ENCODE measurements at regions not wholly inside any gene's neighbourhood (a gene's known extent, or its start where the extent isn't known, plus 50 kb on each side); places are given as distances from the start of the nearest gene placed in this dataset.

DNA sequence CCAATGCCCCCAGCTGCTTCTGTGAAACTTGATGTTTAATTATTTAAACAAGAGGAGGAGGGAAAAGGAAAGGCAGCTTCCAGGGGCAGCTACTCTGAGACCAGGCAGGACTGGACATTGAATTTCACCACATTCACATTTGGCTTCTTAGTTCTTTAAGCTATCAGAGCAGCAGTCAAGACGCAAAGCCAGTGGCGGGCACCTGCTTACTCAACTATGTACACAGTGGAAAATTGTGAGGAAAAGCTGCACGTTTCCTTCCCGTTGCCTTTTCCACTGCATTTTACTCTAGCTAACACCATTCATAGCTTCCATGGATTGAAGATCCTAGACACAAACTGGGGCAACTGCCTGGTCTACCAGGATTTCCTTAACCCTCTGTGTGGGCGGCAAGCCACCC, 200.3 kb downstream of the ERCC6L2 start:
- ATAC-seq, result no peak
- Histone ChIP-seq H3K4me3 (no peak overlapping the region), H3K27me3 (ENCODE audit: low read depth) (no peaks in the 10 kb centered on the region), H3K4me1 (no peaks in the 10 kb centered on the region), H3K27ac (no peak overlapping the region), H3K36me3 (no peaks in the 10 kb centered on the region), H3K9me3 (no peaks in the 10 kb centered on the region)
- intact Hi-C loops (cut with DNase I), result no loop called here
- DNase-seq, result no peak
- TF ChIP-seq, protein P1, sequence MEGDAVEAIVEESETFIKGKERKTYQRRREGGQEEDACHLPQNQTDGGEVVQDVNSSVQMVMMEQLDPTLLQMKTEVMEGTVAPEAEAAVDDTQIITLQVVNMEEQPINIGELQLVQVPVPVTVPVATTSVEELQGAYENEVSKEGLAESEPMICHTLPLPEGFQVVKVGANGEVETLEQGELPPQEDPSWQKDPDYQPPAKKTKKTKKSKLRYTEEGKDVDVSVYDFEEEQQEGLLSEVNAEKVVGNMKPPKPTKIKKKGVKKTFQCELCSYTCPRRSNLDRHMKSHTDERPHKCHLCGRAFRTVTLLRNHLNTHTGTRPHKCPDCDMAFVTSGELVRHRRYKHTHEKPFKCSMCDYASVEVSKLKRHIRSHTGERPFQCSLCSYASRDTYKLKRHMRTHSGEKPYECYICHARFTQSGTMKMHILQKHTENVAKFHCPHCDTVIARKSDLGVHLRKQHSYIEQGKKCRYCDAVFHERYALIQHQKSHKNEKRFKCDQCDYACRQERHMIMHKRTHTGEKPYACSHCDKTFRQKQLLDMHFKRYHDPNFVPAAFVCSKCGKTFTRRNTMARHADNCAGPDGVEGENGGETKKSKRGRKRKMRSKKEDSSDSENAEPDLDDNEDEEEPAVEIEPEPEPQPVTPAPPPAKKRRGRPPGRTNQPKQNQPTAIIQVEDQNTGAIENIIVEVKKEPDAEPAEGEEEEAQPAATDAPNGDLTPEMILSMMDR (IDR thresholded peaks at IDR 0.05), result no peak

- Histone ChIP-seq H3K27me3 (ENCODE audit: low read depth) (no peaks in the 10 kb centered on the region), H3K9me3 (no peaks in the 10 kb centered on the region), H3K4me1 (no peaks in the 10 kb centered on the region), H3K36me3 (no peaks in the 10 kb centered on the region), H3K27ac (no peak overlapping the region), H3K4me3 (no peak overlapping the region)
- intact Hi-C loops (cut with DNase I), result no loop called here
- TF ChIP-seq, protein P1 (IDR thresholded peaks at IDR 0.05), result no peak
- DNase-seq, result no peak
- no peak for ATAC-seq
Observed at GRCh38 chr9:96075111-96075510, 199.6 kb downstream of the ERCC6L2 start.

- DNase-seq (no peak), ATAC-seq (peak; percentile 74 to 77)
- Histone ChIP-seq H3K4me3 (no peak overlapping the region), H3K4me1 (no peaks in the 10 kb centered on the region), H3K36me3 (no peaks in the 10 kb centered on the region), H3K27ac (no peak overlapping the region), H3K9me3 (no peaks in the 10 kb centered on the region), H3K27me3 (ENCODE audit: low read depth) (no peaks in the 10 kb centered on the region)
- intact Hi-C loops (cut with DNase I), result no loop called here
- TF ChIP-seq, protein P1 (IDR thresholded peaks at IDR 0.05), result no peak
Observed at GRCh38 chr9:96073531-96074480, 198.3 kb downstream of the ERCC6L2 start.

DNA sequence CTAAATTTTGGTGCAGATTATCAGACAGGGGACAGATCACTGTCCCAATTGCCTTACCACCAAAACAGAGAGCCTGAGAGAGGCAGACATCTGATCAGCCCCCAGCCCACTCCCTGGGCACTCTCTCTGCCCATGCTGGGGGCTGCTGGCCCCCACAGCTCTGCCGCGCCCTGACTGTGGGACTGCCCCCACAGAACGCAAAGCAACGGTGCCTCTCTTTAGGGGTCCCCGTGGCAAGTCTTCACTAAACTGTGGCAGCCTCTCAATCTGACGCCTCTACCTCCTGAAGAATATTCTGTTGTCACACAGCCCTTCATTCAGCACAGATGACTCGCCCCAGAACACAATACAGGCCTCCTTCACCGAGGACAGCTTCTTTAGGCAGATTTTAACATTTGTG, 197.4 kb downstream of the ERCC6L2 start:
- no peak overlapping the region for H3K4me3 ChIP-seq
- H3K9me3 ChIP-seq, result no peaks in the 10 kb centered on the region
- H3K27me3 ChIP-seq (ENCODE audit: low read depth), result no peaks in the 10 kb centered on the region
- no peaks in the 10 kb centered on the region for H3K36me3 ChIP-seq
- TF ChIP-seq, protein P1 (IDR thresholded peaks at IDR 0.05), result no peak
- ATAC-seq (no peak), DNase-seq (no peak)
- no peak overlapping the region for H3K27ac ChIP-seq
- intact Hi-C loops (cut with DNase I), result no loop called here
- H3K4me1 ChIP-seq, result no peaks in the 10 kb centered on the region

DNA sequence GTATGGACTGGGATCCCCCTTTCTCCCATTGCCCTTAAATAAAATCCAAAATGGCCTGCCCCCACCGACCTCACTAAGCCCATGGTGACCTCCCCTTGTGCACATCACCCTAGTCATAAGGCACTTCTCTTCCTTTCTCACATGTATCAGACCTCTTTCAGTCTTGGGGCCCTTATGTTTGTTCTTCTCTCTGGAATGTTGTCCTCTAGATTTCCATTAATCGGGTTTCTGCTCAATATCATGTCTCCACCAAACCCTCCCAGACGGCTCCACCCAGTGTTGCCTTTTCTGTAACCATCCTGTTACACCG, 196.3 kb downstream of the ERCC6L2 start:
- Histone ChIP-seq H3K27me3 (ENCODE audit: low read depth) (no peaks in the 10 kb centered on the region), H3K36me3 (no peaks in the 10 kb centered on the region), H3K4me1 (no peaks in the 10 kb centered on the region), H3K27ac (no peak overlapping the region), H3K9me3 (no peaks in the 10 kb centered on the region), H3K4me3 (no peak overlapping the region)
- DNase-seq (no peak), ATAC-seq (no peak)
- intact Hi-C loops (cut with DNase I), result no loop called here
- TF ChIP-seq, protein P1 (IDR thresholded peaks at IDR 0.05), result no peak
